Fibroblast of lung (primary cell): ENCODE measurements at regions not wholly inside any gene's neighbourhood (a gene's known extent, or its start where the extent isn't known, plus 50 kb on each side); places are given as distances from the start of the nearest gene placed in this dataset.

ENCODE experiments used
- DNase-seq, 2 donors: peaks; one replicate each; pipeline versions ENCODE4 v3.0.0 to v3.0.0-alpha.2; 2010; ENCODE audit warnings: low read depth in 2 of 2
- H2AFZ ChIP-seq: 2 replicates; pipeline ENCODE4 v1.5.1; 2012; ENCODE audit warnings: low read length, control low read depth, inconsistent platforms
- H3K27ac ChIP-seq: 2 replicates; pipeline ENCODE4 v1.5.1; 2011; ENCODE audit warnings: low read length, control low read depth; ENCODE audit not compliant: insufficient read depth
- H3K27me3 ChIP-seq: 2 replicates; pipeline ENCODE4 v1.5.1; 2011; ENCODE audit warnings: mild to moderate bottlenecking, low read length; ENCODE audit not compliant: control insufficient read depth, insufficient read depth
- H3K36me3 ChIP-seq: 2 replicates; pipeline ENCODE4 v1.5.1; 2011; ENCODE audit warnings: low read length; ENCODE audit not compliant: control insufficient read depth, insufficient read depth
- H3K4me1 ChIP-seq: 2 replicates; pipeline ENCODE4 v1.5.1; 2011; ENCODE audit warnings: low read length; ENCODE audit not compliant: control insufficient read depth, insufficient read depth; ENCODE audit errors: extremely low read depth
- H3K4me2 ChIP-seq: 2 replicates; pipeline ENCODE4 v1.5.1; 2011; ENCODE audit warnings: low read length, control low read depth; ENCODE audit not compliant: insufficient read depth; ENCODE audit errors: extremely low read depth
- H3K4me3 ChIP-seq, 4 experiments: fragments of 200-600 bp in 1 of 4; sonication (generic) in 1 of 4; replicated peaks in 1 of 4; 2 replicates each; pipeline ENCODE4 v1.5.1; 2011 to 2016; ENCODE audit warnings: low read length in 4 of 4, low read depth in 3 of 4, mild to moderate bottlenecking in 3 of 4, control low read depth in 2 of 4, inconsistent platforms in 1 of 4, mixed read lengths in 1 of 4; ENCODE audit not compliant: insufficient read depth in 1 of 4; ENCODE audit errors: control extremely low read depth in 1 of 4
- H3K79me2 ChIP-seq: 2 replicates; pipeline ENCODE4 v1.5.1; 2012; ENCODE audit warnings: mild to moderate bottlenecking, low read length, inconsistent platforms; ENCODE audit not compliant: control insufficient read depth, insufficient read depth
- H3K9ac ChIP-seq: 2 replicates; pipeline ENCODE4 v1.5.1; 2011; ENCODE audit warnings: mild to moderate bottlenecking, low read length, control low read depth; ENCODE audit not compliant: insufficient read depth
- H3K9me3 ChIP-seq: 2 replicates; pipeline ENCODE4 v1.5.1; 2012; ENCODE audit warnings: low read depth, low read length; ENCODE audit not compliant: control insufficient read depth, insufficient read depth
- H4K20me1 ChIP-seq: 2 replicates; pipeline ENCODE4 v1.5.1; 2011; ENCODE audit warnings: low read length; ENCODE audit not compliant: control insufficient read depth, insufficient read depth; ENCODE audit errors: extremely low read depth
- CTCF ChIP-seq, 2 donors: IDR thresholded peaks in 1 of 2; conservative IDR thresholded peaks in 1 of 2; 1 replicate in 1 of 2; 2 replicates in 1 of 2; pipeline ENCODE4 v1.5.1; 2011 to 2012; ENCODE audit warnings: low read length in 2 of 2, control low read depth in 1 of 2, inconsistent platforms in 1 of 2, low read depth in 1 of 2, mild to moderate bottlenecking in 1 of 2
- EZH2 ChIP-seq: IDR thresholded peaks from 2 replicates; pipeline ENCODE4 v1.5.1; 2012; ENCODE audit warnings: low read length, control low read depth, mild to moderate bottlenecking; ENCODE audit errors: missing control alignments

- H4K20me1 ChIP-seq, result no peaks in the 10 kb centered on the region
- no peak for DNase-seq
- H3K36me3 ChIP-seq, result no peaks in the 10 kb centered on the region
- no peak overlapping the region for H3K4me3 ChIP-seq
- H3K27me3 ChIP-seq, result no peaks in the 10 kb centered on the region
- no peak overlapping the region for H2AFZ ChIP-seq
- H3K9ac ChIP-seq, result no peak overlapping the region
- no peak overlapping the region for H3K4me2 ChIP-seq
- H3K79me2 ChIP-seq, result no peaks in the 10 kb centered on the region
- no peaks in the 10 kb centered on the region for H3K9me3 ChIP-seq
- H3K27ac ChIP-seq, result no peak overlapping the region
- H3K4me1 ChIP-seq, result no peaks in the 10 kb centered on the region
- TF ChIP-seq EZH2, result no peak
- TF ChIP-seq CTCF (conservative IDR thresholded peaks at IDR 0.05 in 1 of 2, IDR thresholded peaks at IDR 0.05 in 1 of 2; ENCODE audit: low read depth in 1 of 2, low read length in 2 of 2), result no peak
Observed at GRCh38 chr13:110965755-110966134, 50.9 kb upstream of the ANKRD10 start.

- H3K9me3 ChIP-seq, result no peaks in the 10 kb centered on the region
- no peak overlapping the region for H3K4me3 ChIP-seq
- no peak overlapping the region for H2AFZ ChIP-seq
- no peaks in the 10 kb centered on the region for H3K79me2 ChIP-seq
- no peaks in the 10 kb centered on the region for H4K20me1 ChIP-seq
- H3K4me1 ChIP-seq, result no peaks in the 10 kb centered on the region
- H3K27ac ChIP-seq, result no peak overlapping the region
- TF ChIP-seq EZH2 (no peak), CTCF (conservative IDR thresholded peaks at IDR 0.05 in 1 of 2, IDR thresholded peaks at IDR 0.05 in 1 of 2; ENCODE audit: low read depth in 1 of 2, low read length in 2 of 2) (no peak)
- no peaks in the 10 kb centered on the region for H3K36me3 ChIP-seq
- no peak overlapping the region for H3K9ac ChIP-seq
- no peak overlapping the region for H3K4me2 ChIP-seq
- DNase-seq, result peak; percentile 60 to 83
- H3K27me3 ChIP-seq, result no peaks in the 10 kb centered on the region
Observed at GRCh38 chr13:110965038-110965754, 50.3 kb upstream of the ANKRD10 start.
